NCI-H1105 (cell line): ENCODE measurements at regions not wholly inside any gene's neighbourhood (a gene's known extent, or its start where the extent isn't known, plus 50 kb on each side); places are given as distances from the start of the nearest gene placed in this dataset.
"Not testable (repeated sequence)": the region's sequence is repeated elsewhere in the genome, so short reads cannot be mapped to it uniquely, and the experiment has no call there.

ENCODE experiments used
- DNase-seq: peaks from one replicate; lab custom pipeline; 2025; lab: John Stamatoyannopoulos, UW

DNA sequence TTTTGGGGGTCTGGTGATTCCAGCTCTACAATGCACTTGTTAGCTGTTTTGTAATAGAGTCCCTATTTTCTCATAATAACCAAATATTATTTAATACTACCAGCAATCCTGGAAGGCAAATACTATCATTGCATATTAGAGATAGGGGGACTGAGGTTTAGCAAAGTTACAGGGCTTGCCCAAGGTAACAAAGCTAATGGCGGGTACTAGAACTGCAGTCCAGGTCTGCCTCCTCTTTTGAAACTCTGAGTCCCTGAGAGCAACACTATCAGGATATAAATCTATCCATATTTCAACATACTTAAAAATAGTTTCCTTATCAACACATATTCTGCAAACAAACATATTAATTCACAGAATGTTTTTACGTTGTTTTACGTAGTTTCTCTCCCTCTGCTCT lies 235.5 kb upstream of the ACVR2A start:
- DNase-seq = no peak

DNA sequence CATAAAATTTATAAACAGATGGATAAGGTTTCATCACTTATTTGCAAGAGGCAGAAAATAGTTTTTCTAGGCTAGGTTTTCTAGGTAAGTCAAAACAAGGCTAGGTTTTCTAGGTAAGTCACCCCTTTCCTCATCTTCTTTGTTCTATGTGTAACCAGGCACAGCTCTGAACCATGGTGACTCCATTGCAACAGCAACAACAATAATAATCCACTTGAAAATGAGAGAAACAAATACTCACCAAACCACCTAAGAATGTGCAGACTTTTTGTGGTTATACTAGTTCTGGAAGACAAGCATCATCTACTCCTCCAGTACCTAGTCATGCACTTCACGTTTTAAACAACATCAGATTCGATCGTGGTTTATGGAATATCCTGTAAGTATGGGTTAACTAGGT lies 237.4 kb upstream of the ACVR2A start:
- DNase-seq = no peak

DNA sequence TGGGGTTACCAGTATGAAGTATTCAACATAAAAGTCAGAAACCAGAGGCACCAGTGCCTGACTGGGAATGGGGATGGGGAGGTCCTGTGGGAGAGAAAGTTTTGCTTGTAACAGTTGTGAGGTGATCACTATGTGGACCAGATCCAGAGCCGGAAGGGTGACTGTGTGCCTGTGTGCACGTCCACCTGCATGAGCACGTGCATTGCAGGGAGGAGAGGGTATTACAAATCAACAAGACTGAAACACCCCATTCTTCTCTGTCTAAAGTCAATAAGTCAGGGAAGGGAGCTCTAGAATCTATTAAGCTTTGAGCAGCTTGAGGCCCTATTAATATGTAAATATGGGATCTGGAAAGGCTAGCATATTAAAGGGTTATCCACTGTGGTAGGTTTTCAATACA lies 241.0 kb upstream of the ACVR2A start:
- no peak for DNase-seq

DNA sequence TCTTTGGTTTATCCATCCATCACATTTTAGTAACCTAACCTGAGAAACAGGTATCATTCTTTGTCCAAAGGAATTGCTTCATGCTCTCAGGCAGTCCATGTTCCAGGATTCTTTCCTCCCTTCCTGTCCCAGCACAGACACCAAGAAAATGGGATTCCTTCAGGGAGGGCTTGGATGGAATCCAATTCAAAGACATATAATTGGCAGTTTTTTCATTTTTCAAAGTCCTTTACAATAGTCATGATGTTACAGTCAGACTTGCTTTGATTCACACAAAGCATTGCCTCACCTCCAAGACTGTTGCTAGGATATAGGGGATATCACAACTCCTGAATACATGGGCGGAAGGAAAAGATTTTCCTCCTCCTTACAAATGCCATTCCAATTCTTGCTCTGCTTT lies 241.4 kb upstream of the ACVR2A start:
- no peak for DNase-seq

DNA sequence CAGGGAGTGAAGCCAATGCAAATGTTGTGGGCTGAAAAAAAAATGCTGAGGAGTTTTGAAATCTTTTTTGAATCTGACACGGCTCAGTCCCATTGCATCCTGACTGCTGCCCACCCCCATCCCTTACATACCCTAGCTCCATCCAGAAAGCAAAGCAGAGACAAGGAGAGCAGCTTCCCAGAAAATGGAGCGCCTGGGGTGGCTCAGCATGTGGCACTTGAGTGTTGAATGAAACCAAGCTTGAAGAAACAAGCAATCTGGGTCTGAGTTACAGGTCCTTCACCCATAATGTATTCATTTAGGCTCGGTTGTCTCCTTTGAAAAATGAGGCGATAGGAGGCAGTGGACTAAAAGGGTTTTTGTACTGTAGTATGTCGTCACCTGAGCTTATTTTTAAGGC lies 244.2 kb upstream of the ACVR2A start:
- no peak for DNase-seq

DNA sequence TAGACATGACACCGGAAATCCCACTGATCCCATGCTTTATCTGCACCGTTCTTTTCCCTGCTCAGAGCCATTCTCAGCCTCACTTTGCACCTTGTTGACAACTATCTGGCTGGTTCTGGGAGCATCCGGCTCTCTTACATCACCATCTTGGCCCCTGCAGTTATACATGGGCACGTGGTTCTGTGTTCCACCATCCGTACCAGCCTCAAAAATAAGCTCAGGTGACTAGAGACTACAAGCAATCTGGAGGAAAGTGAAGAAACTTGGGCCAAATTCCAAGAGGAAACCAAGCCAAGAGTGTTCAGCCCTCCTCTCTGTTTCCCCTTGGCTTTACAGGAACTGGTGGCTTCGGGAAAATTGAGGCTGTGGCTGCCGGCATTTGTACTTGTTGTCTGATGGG lies 244.6 kb upstream of the ACVR2A start:
- no peak for DNase-seq

DNA sequence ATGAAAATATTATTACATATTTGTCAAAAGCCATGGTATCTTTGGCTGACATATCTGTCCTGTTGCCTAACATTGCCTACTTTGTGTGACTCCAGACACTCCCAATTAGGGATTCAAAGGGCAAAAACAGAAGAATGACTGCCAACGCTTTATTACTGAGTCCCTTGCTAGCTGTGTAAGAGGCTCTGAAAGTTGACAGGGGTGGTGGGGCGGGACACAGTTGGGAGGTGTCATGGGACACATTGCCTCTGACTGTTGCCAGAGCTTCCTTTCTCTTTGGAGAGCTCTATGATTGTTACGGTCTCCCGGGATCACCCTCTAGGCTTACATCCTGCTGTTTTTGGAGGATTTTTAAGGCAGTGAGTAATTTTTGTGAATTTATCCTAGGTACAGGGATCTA lies 249.6 kb upstream of the ACVR2A start:
- DNase-seq = no peak

DNA sequence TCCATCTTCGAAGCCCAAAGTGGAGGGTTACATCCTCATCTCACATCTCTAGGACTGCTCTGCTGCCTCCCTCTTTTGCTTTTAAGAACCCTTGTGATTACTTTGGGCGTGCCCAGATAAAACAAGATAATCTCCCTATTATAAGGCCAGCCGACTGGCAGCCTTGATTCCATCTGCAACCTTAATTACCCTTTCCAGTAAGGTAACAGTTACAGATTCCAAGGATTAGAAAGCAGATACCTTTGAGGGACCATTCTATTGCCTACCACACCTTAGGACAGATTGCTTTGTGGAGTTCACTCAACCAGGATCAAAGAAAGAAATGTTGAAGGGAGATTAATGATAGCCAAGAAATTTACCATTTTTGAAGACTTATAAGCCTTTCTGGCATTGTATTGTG lies 250.8 kb upstream of the ACVR2A start:
- no peak for DNase-seq

DNA sequence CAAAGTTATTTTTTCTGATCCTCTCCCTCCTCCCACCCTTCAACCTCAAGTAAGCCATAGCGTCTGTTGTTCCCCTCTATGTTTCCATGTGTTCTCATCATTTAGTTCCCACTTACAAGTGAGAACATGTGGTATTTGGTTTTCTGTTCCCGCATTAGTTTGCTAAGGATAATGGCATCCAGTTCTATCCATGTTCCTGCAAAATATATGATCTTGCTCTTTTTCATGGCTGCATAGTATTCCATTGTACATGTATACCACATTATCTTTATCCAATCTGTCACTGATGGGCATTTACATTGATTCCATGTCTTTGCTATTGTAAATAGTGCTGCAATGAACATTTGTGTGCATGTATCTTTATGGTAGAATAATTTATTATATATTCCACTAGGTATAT lies 252.0 kb upstream of the ACVR2A start:
- not testable (repeated sequence) for DNase-seq

DNA sequence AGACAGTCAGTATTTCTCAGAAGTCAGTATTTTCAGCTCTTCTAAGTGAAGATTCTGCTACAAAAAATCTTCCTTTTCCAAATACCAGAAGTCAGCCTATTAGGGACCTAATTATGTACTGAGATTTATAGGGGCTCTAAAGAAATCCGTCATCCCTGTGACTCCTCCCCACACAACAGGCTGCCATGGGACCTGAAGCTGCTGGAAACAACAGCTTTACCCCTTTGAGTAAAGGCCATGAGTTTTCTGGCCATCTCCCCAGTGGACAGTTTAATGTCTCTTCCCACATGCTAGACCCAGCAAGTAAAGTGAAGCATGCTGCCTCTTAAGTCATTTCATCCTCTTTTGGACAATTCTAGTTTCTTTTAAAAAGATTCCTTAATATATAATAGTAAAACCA lies 255.7 kb upstream of the ACVR2A start:
- no peak for DNase-seq

DNA sequence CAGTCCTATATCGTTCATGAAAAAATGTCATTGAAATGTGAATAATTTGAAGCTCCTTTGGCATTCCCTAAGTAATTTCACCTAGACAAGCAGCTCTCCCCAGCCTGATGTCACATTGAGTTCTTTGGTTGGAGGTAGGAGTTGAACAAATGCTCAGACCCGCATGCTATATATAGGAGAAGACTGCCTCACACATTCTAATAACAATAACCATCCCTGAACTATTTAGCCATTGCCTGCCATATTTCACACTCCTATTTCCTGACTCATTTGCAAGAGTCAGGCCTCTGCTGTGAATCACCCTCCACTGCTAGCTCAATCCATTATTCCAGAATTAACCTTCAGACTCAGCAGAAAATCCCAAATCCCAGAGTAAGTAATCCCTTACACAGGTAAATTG lies 256.6 kb upstream of the ACVR2A start:
- DNase-seq = no peak

DNA sequence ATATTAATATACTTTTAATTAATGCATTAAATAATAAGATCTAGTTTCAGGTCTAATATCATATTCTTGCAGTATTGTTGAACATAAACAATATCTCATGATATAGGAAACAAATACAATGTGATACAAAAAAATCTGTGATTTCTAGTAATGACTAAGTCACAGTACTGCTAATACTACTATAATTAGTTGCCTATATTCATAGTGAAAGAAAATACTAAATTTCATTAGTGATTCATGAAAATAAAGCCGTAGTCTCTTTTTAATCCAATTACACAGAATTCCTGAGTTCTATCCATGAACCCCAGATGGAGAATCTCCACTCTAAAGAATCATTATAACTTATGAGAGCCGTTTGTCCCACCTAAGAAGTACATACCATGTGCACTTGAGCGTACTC lies 266.3 kb upstream of the ACVR2A start:
- no peak for DNase-seq

- no peak for DNase-seq
Measured at GRCh38 chr2:147577998-147578380, 266.8 kb upstream of the ACVR2A start.

DNA sequence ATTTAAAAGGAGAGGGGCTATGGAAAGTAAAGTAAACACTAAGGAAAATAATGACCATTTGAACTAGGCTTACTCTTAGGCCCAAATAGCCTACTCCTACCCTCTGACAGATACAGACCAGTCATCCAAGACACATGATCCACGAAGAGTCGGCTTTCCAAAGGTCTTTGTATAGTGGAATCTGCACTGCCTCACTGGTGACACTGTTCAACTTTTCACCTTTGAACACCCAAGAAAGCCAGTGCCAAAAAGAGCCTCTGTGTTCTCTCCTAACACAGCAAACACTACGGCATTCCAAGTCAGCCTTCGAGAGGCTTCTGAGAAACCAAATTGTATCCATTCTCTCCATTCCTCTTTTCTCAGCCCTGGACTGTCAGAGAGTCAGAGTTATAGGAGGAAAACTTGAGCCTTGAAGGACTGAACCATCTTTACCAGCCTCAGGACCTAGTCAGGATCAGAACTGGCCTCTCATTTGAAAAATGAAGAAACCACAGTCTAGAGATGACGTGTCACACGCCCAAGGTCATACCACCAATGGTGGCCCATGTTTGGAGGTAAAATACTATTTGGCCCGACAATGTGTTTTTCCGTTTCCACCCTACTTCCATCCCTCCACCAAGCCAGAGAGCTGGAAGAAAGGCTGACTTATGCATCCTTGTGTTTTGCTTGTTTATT lies 267.4 kb upstream of the ACVR2A start:
- DNase-seq = no peak

DNA sequence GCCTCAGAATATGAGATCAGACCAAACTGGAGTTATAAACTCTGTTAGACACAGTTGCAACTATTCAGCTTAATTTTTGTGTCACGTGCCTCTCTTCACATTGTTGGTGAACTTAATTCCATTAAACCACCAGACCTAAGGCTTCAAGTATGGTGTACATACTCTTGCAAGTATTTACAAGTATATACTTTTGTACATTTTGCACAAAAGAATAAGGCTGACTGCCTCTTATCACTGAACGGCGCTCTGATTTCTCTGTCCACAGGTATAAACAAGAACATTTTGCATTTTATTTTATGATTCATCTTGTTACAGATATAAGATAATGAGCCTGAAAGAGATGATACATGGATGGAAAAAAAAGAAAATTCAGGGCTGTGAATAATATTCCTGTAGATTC lies 269.7 kb upstream of the ACVR2A start:
- no peak for DNase-seq

- DNase-seq = no peak
Measured at GRCh38 chr2:147572622-147573021, 272.2 kb upstream of the ACVR2A start.

DNA sequence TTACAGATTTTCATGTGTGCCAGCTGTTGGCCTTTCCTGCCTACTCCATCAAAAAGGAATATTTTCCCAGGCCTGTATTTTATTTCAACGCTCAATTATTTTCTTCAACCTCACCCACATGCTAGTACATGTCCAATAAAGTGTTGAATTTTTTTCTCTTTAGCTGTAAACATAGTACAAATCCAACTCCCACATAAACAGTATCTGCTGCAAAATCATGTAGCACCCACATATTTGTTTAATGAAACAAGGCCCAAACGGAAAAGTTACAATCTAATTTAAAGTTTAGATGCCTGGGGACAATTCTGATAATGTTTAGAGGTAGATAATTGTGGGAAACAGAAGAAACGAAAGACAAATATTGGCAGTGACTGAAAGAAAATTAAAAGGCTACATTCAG lies 275.4 kb upstream of the ACVR2A start:
- DNase-seq = no peak

GRCh38 chr2:147568109-147568508 lies 276.7 kb upstream of the ACVR2A start:
- DNase-seq = no peak

- no peak for DNase-seq
Measured at GRCh38 chr2:147567136-147567535, 277.7 kb upstream of the ACVR2A start.

DNA sequence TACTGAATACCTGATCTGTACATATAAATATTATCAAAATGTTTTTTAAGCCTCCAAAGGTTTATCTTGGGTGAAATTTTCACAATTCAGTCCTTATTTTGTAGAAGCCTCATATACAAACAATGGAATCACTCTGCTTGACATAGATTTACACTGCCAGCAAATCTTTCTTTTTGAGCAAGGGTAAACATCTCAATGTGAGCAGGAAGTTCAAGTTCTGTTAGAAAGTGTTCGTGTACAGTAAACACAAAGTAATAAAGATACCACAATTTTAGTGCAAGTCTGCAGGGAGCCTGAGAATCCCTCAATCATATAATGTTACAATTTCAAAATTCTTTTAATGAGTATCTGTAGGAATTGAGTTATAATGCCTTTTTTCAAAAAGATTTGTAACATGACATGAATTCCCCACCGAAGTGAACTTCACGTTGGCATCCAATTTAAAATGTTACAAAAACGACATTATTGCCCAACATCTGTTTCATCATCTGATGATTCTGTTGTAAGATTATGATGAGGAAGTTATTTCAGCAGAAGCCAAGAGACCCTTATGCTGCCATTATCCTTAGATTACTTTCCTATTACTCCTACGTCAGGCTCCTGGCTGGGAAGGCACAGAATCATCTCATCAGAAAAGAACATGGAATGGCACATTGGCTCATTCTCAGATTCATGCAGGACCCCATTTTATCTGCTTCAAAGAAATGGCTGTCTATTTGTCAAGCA lies 283.9 kb upstream of the ACVR2A start:
- DNase-seq = no peak

DNA sequence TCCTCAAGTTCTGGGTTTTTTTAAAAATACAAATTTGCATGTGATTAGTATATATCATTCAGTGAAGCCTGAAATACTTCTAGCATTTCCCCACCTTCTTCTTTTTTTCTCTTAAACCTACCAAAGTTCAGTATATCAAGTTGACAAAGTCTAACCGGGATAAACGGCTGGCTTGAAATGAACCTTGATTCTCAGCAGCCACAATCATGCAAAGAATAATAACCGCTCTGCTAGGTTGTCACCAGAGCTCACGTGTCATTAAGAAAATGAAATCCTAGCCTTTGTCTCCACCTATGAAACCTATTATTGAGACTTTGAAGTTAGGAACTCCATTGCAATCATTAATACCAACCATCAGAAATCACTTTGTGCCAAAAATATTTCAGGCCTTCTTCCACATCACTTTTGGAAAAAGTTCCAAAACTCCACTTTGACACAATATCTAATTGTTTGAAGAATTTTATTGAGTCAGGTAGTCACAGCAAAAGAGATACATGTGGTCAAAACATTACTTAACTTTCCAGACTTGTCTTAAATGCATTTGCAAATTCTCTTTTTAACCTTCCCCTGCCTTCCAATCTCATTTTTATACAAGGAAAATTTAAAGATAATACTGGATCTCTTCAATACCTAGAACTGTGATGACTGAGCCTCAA lies 285.6 kb upstream of the ACVR2A start:
- DNase-seq = no peak

GRCh38 chr2:147558620-147559019 lies 286.2 kb upstream of the ACVR2A start:
- no peak for DNase-seq

DNA sequence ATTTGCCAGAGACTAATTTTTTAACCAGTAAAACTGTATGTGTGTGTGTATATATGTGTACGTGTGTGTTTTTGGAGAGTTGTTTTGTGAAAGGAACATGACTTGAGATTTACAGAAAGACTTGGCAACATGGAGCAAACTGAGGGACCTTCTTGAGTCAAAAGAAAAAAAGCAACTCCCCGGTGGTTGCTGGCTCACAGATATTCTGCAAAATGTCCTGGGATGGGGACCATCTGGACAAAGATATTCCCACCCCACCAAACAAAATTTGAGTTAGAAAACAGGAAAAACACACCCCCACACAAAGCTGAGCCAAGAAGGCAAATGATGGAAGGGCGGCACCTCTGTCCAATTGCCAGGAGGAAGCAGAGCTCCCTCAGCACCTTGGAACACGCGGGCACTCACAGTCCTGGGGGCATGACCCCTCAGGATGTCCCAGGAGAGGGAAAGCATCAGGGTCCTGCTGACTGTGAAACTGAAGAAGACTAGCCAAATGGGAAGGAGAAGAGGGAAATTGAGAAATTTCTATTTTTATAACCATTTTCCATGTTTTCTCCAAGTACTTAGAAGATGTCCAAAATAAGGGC lies 290.2 kb upstream of the ACVR2A start:
- DNase-seq = no peak
